GM12872 (cell line): ENCODE measurements at regions not wholly inside any gene's neighbourhood (a gene's known extent, or its start where the extent isn't known, plus 50 kb on each side); places are given as distances from the start of the nearest gene placed in this dataset.

ENCODE experiments used
- TF ChIP-seq, protein P1 (sequence below): IDR thresholded peaks from 3 replicates; pipeline ENCODE4 v1.5.1; 2011; ENCODE audit warnings: low read depth, mild to moderate bottlenecking, low read length, moderate library complexity; ENCODE audit not compliant: insufficient read depth

DNA sequence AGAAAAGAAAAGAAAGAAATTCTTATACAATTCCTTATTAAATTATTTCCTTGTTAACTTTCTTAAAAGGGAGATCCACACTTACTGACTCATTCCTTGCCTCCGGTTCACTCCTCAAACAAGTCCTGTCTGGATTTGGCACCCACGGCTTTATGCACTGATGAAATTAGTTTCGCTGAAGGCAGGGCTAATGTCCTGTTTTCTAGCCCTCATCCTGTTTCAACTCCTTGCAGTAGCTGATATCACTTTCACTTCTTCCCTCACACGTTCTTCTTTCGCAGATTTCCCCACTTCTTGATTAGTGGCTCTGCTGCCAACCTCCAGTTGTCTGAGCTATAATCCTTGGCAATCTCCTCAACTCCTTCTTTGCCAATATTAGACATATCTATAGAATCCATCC, 215.2 kb downstream of the URB2 start:
- TF ChIP-seq, protein P1, sequence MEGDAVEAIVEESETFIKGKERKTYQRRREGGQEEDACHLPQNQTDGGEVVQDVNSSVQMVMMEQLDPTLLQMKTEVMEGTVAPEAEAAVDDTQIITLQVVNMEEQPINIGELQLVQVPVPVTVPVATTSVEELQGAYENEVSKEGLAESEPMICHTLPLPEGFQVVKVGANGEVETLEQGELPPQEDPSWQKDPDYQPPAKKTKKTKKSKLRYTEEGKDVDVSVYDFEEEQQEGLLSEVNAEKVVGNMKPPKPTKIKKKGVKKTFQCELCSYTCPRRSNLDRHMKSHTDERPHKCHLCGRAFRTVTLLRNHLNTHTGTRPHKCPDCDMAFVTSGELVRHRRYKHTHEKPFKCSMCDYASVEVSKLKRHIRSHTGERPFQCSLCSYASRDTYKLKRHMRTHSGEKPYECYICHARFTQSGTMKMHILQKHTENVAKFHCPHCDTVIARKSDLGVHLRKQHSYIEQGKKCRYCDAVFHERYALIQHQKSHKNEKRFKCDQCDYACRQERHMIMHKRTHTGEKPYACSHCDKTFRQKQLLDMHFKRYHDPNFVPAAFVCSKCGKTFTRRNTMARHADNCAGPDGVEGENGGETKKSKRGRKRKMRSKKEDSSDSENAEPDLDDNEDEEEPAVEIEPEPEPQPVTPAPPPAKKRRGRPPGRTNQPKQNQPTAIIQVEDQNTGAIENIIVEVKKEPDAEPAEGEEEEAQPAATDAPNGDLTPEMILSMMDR = no peak

DNA sequence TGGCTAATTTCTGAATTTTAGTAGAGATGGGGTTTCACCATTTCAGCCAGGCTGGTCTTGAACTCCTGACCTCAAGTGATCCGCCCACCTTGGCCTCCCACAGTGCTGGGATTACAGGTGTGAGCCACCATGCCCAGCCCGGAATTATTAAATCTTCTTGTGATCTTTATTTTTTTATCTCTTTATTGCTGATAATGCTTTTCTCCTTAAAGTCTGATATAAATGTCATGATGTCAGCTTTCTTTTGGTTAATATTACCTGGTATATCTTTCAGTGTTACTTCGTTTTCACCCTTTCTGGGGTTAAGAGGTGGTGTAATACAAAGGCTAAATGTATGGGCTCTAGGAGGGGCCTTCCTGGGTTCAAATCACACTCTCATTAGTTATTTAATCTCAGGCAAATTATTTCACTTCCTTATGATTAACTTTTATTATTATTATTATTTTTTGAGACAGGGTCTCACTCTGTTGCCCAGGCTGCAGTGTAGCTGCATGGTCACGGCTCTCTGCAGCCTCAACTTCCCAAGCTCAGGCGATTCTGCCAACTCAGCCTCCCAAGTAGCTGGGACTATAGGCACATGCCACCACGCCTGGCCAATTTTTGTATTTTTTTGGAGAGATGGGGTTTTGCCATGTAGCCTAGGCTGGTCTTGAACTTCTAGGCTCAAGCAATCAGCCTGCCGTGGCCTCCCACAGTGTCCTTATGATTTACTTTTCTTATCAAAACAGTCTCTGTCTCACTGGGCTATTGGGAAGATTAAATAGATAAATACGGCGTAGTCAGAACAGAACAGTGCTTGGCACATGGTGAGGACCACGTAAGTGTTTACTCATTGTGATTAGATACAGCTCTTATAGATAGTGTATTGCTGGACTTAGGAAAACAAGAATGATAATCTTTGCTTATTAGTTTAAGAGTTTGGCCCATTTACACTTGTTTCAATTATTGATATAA, 216.5 kb downstream of the URB2 start:
- TF ChIP-seq, protein P1 = no peak

DNA sequence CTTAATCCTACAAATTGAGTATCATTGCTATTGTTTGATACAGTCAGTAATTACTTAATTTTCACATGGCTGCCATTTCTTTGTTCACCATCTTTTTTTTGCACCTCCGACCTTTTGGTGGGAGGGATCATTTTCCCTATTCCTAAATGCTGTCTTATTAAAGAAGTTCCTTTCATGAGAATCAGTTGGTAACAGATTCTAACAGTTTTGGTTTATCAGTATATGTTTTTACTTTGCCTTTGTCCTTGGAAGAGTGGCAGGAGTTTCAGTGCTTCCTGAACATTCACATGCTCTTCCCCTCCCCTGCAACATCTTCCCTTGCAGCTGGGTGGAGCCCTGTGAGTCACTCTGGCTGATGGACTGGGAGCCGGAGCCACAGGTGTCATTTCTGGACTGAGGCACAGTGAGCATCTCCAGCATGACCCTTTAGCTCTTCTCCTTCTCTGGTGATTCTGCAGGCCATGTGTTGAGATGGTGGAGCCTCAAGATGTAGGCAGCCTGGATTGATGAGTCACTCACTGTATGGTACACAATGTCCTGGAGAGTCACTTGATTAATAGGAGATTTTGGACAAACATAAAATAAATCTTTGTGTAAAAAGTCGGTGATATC, 217.7 kb downstream of the URB2 start:
- TF ChIP-seq, protein P1 = no peak

DNA sequence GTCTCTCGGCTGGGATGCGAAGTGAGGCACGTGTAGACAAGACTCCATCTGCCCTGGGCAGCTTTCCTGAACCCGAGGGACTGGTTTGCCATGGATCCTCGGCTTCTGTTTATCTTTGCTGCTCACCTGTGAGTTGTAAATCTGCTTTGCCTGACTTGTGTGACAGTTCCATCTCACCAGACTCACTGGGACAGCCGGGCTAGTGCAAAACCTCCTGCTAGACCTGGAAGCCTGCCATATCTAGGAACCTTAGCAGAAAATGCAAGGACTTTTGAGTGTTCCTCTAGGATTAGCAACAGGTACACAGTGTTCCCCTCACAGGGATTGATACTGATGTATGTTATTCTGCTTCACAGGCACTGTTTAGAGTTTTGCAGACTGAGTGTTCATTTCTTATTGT, 218.6 kb downstream of the URB2 start:
- TF ChIP-seq, protein P1 = no peak

DNA sequence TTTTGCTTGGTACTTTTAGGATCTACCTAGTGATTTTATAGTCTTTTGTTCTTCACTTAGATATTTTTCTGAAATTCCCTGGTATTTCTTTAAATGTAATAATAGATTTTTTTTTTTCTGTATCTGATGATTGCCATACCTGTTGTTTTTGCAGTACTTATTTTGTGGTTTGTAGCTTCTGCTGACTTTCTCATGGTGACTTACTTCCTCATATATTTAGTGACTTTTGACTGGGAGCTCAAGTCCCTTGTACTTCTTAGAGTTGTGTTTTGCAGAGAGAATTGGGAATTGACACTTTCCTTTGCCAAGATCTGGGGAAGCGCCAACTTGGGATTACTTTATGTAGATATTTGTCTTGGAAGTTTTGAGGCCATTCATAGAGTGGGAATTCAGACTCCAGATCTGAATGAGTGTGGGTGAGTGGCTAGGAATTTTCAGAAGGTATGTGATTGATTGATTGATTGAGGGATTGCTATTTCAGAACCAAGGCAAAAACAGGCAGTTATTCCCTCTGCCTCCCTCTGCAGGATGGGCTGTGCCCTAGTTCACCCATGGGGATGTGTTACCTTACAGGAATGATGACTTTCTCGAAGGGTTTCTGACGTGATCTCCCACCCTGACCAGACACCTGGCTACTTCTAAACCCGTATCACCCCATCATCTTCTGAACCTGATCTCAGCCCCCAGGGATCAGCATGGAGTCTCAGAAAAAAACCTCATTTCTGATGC, 219.5 kb downstream of the URB2 start:
- TF ChIP-seq, protein P1 = no peak

DNA sequence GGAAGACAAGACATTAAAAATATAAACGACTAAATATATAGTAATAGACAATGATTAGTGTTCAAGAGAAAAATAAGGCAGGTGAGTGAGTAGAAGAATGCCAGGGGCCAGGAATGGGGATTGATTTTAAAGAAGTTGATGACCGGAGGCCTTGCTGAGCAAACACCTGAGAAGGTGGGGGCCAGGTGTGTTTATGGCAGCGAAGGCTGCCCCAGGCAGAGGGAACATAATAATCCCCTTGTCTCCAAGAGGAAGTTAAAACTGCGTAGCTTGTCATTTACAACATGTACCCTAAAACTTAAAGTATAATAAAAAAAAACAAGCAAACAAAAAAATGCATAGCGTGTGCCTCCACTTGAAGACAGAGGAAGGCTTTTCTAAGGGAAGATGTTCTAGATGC, 220.3 kb downstream of the URB2 start:
- TF ChIP-seq, protein P1 = no peak
